HL-60 (cell line): ENCODE measurements at regions not wholly inside any gene's neighbourhood (a gene's known extent, or its start where the extent isn't known, plus 50 kb on each side); places are given as distances from the start of the nearest gene placed in this dataset.

Source experiments
- DNase-seq, 2 experiments: peaks; one replicate each; pipeline ENCODE4 v3.0.0-alpha.2; 2010 to 2020; ENCODE audit warnings: low read depth in 1 of 2, low spot score in 1 of 2
- H3K27ac ChIP-seq: fragments of 250-450 bp; sonication (Bioruptor Pico); replicated peaks from 2 replicates; pipeline ENCODE4 v1.5.1; 2020; ENCODE audit warnings: mild to moderate bottlenecking, moderate library complexity
- H3K27me3 ChIP-seq: fragments of 250-450 bp; sonication (Bioruptor Pico); 2 replicates; pipeline ENCODE4 v1.5.1; 2021; ENCODE audit warnings: mild to moderate bottlenecking, moderate library complexity; ENCODE audit not compliant: insufficient read depth, poor library complexity, severe bottlenecking
- H3K4me3 ChIP-seq: replicated peaks from 2 replicates; pipeline ENCODE4 v1.5.1; 2011; ENCODE audit warnings: mild to moderate bottlenecking, control low read depth, low read length; ENCODE audit not compliant: insufficient read depth
- CTCF ChIP-seq: IDR thresholded peaks from one replicate; pipeline ENCODE4 v1.5.1; 2011; ENCODE audit warnings: low read length, control low read depth, inconsistent platforms; ENCODE audit not compliant: insufficient read depth
- GABPA ChIP-seq: IDR thresholded peaks from 2 replicates; pipeline ENCODE4 v1.6.1; 2012; ENCODE audit warnings: low read depth
- POLR2AphosphoS5 ChIP-seq: IDR thresholded peaks from 2 replicates; pipeline ENCODE4 v1.6.1; 2012; ENCODE audit warnings: low read depth
- REST ChIP-seq: IDR thresholded peaks from 2 replicates; pipeline ENCODE4 v1.6.1; 2012; ENCODE audit warnings: low read depth; ENCODE audit not compliant: insufficient replicate concordance
- SPI1 ChIP-seq: IDR thresholded peaks from 2 replicates; pipeline ENCODE4 v1.6.1; 2012; ENCODE audit warnings: low read depth, mild to moderate bottlenecking, borderline replicate concordance

- Histone ChIP-seq H3K27me3 (no peaks in the 10 kb centered on the region), H3K27ac (no peak overlapping the region), H3K4me3 (no peak overlapping the region)
- no peak for DNase-seq
- TF ChIP-seq REST (no peak), POLR2AphosphoS5 (no peak), SPI1 (no peak), CTCF (no peak), GABPA (no peak)
These were observed 574.7 kb downstream of the KCNJ18 start for GRCh38 chr17:22267019-22267418.

- TF ChIP-seq CTCF (no peak), POLR2AphosphoS5 (no peak), REST (no peak), GABPA (no peak), SPI1 (no peak)
- DNase-seq, result no peak
- Histone ChIP-seq H3K27ac (no peak overlapping the region), H3K4me3 (no peak overlapping the region), H3K27me3 (no peaks in the 10 kb centered on the region)
These were observed 576.0 kb downstream of the KCNJ18 start for GRCh38 chr17:22268214-22268911.

GRCh38 chr17:22268912-22269220 lies 576.5 kb downstream of the KCNJ18 start:
- H3K27me3 ChIP-seq, result no peaks in the 10 kb centered on the region
- TF ChIP-seq CTCF (no peak), SPI1 (no peak), REST (no peak), POLR2AphosphoS5 (no peak), GABPA (no peak)
- H3K27ac ChIP-seq, result no peak overlapping the region
- no peak overlapping the region for H3K4me3 ChIP-seq
- DNase-seq, result no peak
